Inflammatory macrophage (primary cell): ENCODE measurements at regions not wholly inside any gene's neighbourhood (a gene's known extent, or its start where the extent isn't known, plus 50 kb on each side); places are given as distances from the start of the nearest gene placed in this dataset.
A peak's percentile ranks its signal among the peaks of the same experiment; 100 is the strongest.

ENCODE experiments used
- DNase-seq, 2 donors: peaks; one replicate each; pipeline ENCODE4 v3.0.0-alpha.2; 2020 to 2022

DNA sequence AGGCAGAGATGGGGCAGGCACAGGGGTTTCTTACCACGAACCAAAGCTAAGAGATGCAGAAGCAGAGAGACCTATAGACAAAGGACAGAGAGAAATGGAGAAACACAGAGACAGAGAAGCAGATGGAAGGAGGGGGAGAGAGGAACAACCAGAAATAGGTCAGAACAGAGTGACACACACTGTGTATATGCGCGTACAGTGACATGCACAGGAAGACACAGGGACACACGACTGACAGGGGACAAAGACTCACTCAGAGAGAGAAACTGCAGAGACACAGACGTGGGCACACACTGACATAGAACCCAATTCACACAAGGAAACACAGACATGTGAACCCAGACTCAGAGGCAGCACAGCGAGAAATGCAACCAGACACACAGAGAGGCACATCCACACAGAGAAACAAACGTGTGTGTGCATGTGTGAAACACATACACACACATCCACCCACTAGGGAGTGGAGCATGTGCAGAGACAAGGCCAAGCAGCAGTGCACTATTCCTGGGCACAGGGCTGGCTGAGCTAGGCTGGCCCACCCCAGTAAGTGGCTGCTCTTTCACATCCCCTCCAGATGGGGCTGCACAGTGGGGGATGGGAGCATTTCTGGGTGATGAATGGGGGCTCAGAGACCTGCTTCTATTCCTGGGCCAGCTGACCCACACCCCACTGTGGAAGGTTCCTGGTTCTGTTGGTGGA is 123.4 kb upstream of the CSF3R start:
- DNase-seq, result no peak

GRCh38 chr1:36603461-36603860 is 120.7 kb upstream of the CSF3R start:
- no peak for DNase-seq

DNA sequence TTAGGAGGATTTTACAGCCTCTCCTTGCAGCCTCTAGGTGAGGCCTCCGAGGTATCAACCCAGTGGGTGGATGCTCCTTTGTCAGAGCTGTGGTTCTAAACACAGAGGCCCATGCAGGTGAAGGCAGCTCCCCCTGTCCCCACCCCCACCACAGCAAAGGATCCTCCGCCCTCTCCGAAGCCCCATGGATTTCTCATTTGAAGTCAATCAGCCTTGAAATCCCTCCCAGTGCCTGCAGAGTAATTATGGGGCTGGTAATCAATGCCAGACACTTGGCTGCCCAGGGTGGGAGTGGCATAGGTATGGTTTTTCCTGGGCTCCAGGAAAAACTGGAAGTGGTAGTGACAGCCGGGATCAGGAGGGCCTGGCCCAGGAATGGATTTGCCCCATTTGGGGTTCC is 119.5 kb upstream of the CSF3R start:
- DNase-seq, result no peak

GRCh38 chr1:36599828-36600227 is 117.1 kb upstream of the CSF3R start:
- peak in 1 of 2 donors; percentile 15 for DNase-seq

DNA sequence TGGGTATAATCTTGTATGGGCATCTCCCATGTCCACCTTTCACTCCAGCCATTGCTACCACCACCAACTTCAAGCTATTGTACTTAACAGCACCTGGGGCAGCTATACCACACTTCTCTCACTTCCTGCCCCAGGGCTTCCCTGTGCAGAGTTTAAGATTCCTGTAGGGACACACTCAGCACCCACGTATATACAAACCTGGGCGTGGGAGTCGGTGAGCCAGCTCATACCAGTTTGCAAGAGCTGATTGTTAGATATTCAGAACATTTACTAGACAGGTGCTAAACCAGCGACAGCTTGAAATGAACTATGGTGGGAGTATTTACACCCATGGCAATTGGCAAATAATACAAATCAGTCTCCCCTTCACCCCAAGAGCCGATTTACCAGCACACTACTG is 114.8 kb upstream of the CSF3R start:
- DNase-seq, result no peak

DNA sequence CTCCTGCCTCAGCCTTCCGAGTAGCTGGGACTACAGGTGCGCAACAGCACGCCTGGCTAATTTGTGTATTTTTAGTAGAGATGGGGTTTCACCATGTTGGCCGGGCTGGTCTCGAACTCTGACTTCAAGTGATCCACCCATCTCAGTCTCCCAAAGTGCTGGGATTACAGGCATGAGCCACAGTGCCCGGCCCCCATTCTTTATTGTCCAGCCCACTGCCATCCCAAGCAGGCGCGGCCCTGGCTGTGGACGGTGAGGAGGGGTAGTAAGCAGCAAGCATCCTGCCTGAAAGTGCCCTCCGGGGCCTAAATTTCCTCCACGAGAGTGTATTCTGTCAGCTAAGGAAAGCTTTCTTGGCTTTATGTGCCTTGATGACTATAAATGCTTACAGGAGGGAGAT is 113.2 kb upstream of the CSF3R start:
- DNase-seq, result no peak

DNA sequence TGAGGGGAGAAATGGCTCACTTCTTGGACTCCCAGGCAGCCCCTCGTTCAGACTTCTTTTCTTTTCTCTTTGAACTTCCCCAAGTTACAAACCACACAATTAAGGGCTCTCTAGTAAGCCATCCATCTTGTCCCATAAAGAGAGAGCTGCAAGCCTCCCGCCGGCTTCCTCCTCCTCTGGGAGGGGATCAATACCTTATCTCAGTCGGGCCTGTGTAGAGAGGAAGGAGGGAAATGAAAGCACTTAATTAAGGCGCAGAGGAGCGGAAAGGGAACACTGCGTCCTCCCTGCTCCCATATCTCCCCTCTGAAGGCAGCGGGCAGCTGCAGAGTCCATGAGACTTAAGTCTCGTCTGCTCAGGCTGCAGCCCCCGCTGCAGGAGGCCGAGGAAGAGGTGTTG is 112.6 kb upstream of the CSF3R start:
- DNase-seq, result no peak

DNA sequence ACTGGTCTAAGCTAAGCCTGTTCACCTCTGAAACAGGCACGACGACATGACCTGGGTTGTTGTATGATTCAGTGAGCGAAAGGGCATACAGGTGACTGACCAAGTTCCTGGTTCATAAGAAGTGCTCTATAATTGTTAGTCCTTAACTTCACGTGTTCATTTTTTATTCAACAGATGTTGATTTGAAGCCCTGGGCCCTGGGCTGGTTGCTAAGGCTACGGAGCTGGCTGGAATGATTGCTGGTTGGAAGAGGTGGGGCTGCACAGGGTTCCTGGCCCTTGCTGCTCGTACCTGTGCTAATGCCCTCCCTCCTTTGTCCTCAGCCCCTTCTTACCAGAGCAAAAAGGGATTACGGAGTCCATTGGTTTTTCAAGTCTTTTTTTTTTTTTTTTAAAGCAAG is 111.3 kb upstream of the CSF3R start:
- no peak for DNase-seq

DNA sequence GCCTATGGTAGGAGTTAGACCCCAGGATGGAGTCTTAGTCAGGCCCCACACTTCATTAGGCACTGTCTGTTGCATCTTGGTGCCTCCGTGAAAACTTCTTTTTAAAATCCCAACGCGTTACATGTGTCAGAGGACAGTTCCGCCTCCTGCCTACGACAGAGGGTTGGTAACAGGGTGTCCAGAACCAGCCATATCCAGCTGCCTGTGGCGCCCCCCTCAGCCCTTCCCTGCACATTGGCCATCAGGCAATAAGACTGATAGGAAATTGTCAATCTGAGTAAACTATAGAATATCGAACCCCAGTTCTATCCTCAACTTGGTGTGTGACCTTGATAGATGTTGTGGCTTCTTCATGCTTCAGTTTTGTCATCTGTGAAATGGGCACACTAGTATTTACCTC is 108.6 kb upstream of the CSF3R start:
- no peak for DNase-seq

DNA sequence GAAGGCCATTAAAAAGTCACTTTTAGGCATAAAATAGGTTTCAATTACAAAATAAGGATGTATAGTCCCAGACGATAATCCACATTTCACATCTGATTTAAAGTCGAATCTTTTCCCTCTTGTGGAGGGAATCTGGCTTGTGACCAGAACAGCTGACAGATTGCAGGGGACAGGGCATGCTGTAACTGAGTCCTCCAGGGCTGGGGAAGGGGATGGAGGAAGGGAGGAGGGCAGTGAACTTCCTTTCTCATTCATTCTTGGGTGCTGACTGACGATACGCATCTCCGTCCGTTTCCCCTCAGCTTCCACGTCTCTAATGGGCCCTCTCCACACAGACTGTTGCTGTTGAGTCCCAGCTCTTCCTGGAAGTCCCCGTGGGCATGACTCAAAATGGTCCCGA is 108.1 kb upstream of the CSF3R start:
- no peak for DNase-seq

DNA sequence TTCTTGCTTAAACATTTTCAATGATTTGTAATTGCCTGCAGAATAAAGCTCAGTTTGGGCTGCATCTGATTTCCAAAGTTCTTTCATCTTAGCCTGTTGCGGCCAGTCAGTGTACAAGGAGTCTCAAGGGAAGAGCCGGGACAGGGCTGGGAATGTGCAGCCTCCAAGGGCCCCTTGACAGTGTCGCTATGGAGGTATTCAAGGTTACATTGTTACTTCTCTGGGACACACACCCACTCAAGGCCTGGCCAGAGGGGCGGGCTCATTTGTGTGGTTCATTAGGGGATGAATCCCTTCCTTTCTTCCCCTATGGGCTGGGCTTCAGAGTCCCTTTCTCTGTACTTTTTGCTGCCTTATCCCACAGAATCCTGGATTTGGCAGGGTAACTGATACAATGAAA is 107.6 kb upstream of the CSF3R start:
- DNase-seq, result no peak

DNA sequence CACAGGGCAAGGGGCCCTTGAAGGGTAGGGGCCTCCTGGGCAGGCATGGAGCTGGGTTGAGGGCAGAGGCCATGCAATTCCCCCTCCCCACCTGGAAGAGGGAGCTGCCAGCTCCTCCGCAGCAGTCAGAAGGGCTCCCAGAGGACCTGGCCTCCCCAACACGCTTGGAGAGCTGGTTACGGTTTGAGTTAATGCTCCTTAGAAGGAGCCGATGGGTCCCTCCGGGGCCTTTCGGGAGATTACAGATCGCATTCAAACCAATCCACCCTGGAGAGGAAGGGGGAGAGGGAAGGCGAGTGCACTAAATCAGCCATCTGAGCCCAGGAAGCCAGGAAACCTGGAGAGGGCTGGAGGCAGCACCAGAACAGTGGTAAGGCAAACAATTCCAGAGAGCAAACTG is 106.3 kb upstream of the CSF3R start:
- no peak for DNase-seq

DNA sequence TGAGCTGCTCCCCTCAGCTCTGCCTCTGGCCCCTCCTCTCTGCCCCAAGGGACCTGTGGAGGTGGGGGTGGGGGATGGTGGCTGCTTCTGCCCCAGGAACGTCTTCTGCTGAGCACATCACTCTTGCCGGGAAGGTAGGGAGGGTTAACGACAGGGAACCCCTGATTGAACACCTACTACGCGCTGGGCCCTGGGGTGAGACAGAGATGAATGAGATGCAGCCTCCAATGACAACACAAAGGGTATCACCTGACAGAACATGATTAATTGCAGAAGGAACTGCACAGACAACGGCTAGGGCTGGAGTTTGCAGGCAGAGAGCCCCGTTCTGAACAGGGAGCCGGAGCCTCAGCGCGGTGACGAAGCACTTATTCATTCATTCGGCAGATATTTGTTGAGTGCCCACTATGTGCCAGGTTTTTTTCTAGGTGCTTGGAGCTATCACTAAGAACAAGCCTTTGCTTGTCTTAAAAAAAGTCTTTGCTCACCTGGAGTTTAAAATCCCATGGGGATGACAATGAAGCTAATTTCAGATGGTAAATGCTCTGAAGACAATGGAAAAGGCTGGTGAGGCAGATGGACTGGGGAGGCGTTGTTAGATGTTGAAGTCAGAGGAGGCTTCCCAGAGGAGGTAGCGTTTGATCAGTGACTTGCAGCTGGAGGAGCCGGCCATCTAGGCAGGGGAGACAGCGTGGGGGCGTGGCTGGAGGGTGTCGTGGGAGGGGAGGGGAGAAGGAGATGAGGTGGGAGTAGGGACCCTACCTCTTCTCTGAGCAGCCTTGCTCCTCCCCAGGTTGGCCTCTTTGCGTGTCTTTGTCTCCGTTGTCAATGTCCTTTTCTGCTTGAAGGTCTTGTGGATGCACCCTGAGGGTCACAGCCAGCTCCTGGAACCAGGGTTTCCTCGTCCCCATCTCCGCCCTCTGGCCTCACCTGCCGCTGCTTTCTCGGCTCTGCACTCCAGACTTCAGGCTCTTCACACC is 103.1 kb upstream of the CSF3R start:
- no peak for DNase-seq

DNA sequence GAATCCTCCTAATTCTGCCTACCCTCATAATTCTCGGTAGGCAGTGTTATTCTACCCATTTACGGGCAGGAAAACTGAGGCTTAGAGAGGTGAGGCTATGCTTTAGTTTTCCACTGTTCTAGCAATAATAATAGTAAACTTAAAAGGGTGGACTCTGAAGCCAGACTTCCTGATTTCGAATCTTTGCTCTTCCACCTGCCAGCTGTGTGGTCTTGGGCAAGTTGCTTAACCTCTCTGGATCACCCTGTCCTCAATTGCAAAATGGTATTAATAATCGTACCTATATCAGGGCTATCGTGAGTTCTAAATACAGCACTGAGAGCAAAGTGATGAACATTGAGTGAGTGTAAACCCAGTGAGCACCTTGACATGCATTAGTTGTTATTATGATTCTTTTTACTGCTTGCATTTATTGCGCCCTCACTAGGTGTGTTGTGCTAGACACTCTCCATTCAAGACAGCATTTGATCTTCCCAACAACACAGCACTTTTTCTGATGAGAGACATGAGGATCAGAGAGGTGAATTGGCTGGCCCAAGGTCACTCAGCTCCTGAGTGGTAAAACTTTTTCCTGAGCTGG is 102.3 kb upstream of the CSF3R start:
- no peak for DNase-seq

GRCh38 chr1:36583980-36584782 is 101.5 kb upstream of the CSF3R start:
- DNase-seq, result no peak

DNA sequence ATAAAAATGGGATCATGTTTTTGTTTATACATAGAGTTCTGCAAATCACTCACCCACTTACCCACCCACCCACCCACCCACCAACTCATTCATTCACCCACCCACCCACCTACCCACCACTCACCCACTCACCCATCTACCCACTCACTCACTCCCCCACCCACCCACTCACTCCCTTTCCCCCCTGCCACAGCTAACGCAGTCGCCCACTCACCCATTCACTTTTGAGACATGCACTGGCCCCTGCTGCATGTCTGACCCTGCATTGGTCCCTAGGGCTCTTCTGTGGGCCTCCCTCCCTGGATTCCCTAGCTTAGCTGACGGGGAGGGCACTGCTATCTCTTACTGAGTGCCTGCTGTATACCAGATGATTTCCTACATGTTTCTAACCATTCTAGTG is 100.4 kb upstream of the CSF3R start:
- DNase-seq, result no peak

DNA sequence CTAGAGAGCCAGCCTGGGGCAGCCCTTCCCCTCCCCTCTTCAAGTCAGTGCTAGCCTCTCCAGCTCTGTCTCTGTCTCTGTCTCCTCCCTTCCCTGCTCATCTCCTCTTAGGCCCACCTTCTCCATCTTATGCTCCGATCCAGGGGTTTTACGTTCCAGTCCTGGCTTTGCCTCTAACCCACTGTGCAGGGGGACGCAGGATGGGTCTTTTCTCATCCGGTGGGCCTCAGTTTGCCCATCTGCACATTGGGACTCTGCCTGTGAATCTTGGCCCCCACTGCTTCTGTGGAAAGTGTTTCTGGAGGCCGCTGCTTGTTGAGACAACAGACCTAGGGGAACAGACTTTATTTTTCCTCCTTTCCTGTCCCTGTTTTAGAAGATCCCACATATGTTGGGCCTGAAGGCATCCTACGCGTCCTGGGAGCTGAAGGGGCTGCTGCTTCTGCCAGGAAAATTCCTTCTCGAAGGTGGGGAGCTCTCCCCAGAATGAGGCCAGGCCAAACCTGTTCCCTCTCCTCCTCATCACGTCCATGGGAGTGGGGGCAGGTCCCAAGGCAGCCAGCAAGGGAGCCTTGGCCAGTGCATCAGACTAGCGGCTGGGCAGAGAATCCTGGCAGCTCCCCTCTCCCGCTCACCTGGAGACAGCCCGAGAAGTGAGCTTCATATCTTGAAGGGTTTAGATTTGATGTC is 99.5 kb upstream of the CSF3R start:
- DNase-seq, result no peak

- no peak for DNase-seq
These were observed 97.8 kb upstream of the CSF3R start for GRCh38 chr1:36580524-36580923.

- DNase-seq, result no peak
These were observed 96.3 kb upstream of the CSF3R start for GRCh38 chr1:36579039-36579438.

DNA sequence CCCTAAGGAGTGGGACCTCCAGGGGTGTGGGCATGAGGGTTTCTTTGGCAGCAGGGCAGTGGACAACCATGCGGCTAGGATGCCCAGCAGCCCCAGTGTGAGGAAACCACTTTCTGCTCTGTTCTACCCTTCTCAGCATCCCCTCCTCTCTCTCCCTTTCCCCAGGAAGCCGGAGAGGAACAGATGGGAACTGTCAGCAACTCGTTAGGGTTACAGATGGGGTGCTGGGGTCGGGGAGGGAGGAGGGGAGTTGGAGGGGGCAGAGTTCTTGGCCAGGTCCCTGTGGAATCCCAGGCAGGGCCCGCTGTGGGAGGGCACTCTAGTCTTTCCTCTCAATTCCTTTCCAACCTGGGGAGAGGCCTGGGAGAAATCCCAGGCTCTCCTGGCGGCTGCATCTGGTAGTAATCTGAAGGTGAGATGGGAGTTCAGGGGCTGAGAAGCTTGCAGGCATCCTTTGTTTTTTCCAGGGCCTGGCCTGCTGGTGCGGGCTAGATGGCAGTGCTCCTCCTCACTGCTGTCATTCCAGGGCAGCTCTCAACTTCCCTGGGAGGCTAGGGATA is 93.9 kb upstream of the CSF3R start:
- DNase-seq, result no peak

DNA sequence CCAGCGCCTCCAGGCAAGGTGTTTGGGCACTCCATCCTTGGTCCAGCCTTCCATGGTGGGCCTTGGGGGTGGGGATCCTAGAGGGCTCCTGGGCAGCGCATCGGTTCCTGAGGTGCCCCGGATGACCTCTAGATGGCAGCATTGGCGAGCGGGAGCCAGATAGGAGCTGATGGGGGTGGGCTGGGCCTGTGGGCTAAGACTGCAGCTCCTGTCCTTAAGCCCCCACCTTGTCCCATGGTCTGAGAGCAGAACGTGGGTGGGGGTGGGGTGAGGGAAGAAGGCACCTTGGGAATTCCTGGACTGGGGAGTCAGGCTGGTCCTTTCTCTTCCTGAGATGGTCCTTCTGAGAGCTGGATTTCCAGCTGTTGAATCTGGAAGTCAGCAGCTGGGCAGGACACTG is 93.4 kb upstream of the CSF3R start:
- peak; percentile 18 to 36 for DNase-seq

DNA sequence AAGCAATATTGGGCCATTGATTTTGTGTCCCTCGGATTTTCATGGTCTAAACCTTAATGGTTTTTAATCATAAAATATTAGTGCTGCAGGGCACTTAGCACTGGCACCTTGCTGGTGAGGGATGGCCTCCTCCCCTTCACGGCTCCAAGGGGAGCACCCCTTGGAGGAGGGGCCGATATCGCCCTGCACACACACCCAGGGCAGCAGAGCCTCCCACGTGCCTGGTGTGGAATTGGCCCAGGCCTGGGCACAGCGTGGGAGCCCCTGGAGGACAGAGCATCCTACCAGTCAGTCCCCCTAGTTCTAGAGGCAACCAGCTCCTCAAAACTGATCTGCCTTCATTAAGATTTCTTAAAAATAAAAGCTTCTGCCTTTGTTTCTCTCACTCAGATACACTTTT is 90.7 kb upstream of the CSF3R start:
- DNase-seq, result no peak
